Muscle of leg (tissue), 3 donors: ENCODE measurements at regions not wholly inside any gene's neighbourhood (a gene's known extent, or its start where the extent isn't known, plus 50 kb on each side); places are given as distances from the start of the nearest gene placed in this dataset.

Source experiments
- DNase-seq: peaks from one replicate; pipeline ENCODE4 v3.0.0; 2013
- H3K27ac ChIP-seq: one replicate; pipeline ENCODE4 v1.5.1; 2013; ENCODE audit warnings: mild to moderate bottlenecking, low read length, control low read depth
- H3K27me3 ChIP-seq: one replicate; pipeline ENCODE4 v1.6.1; 2013; ENCODE audit warnings: low read length; ENCODE audit not compliant: control insufficient read depth, insufficient read depth
- H3K36me3 ChIP-seq: one replicate; pipeline ENCODE4 v1.6.1; 2013; ENCODE audit warnings: low read length; ENCODE audit not compliant: control insufficient read depth, insufficient read depth
- H3K4me1 ChIP-seq: one replicate; pipeline ENCODE4 v1.6.1; 2013; ENCODE audit warnings: low read length; ENCODE audit not compliant: control insufficient read depth, insufficient read depth
- H3K4me3 ChIP-seq: one replicate; pipeline ENCODE4 v1.5.1; 2013; ENCODE audit warnings: low read length, control low read depth
- H3K9me3 ChIP-seq: replicated peaks from 2 replicates; pipeline ENCODE4 v1.6.1; 2013; ENCODE audit warnings: low read depth, low read length; ENCODE audit not compliant: control insufficient read depth
- WGBS: methylation state at CpG from one replicate; pipeline ENCODE4 v1.1.5; 2013; ENCODE audit warnings: missing lambda C conversion rate; ENCODE audit not compliant: insufficient coverage; 5-methylcytosine and 5-hydroxymethylcytosine counted together

DNA sequence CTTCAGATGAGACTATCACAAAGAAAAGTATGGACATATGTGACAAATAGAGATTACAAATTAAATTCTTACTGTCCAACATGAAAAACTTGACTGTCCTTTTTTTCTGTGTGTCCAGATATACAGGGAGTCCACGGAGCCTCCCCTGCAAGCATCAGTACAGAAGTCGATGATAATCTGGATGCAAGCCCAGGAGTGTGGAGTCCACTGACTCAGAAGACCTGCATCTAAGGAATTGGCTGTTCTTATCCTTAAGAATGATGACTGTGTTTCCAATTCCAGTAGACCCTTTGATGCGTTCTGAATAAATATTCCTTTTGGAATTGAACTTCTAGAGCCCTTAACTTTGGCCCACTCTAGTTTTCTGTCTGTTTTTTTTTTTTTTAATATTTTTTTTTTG is 56.7 kb upstream of the TAF11L2 start:
- WGBS, result 53% methylated on average over 2 of the region's 3 CpGs
- H3K27me3 ChIP-seq, result no peaks in the 10 kb centered on the region
- H3K27ac ChIP-seq, result no peak overlapping the region
- DNase-seq, result peak; percentile 43
- H3K4me1 ChIP-seq, result no peaks in the 10 kb centered on the region
- H3K36me3 ChIP-seq, result no peaks in the 10 kb centered on the region
- H3K4me3 ChIP-seq, result no peak overlapping the region
- no peaks in the 10 kb centered on the region for H3K9me3 ChIP-seq

DNA sequence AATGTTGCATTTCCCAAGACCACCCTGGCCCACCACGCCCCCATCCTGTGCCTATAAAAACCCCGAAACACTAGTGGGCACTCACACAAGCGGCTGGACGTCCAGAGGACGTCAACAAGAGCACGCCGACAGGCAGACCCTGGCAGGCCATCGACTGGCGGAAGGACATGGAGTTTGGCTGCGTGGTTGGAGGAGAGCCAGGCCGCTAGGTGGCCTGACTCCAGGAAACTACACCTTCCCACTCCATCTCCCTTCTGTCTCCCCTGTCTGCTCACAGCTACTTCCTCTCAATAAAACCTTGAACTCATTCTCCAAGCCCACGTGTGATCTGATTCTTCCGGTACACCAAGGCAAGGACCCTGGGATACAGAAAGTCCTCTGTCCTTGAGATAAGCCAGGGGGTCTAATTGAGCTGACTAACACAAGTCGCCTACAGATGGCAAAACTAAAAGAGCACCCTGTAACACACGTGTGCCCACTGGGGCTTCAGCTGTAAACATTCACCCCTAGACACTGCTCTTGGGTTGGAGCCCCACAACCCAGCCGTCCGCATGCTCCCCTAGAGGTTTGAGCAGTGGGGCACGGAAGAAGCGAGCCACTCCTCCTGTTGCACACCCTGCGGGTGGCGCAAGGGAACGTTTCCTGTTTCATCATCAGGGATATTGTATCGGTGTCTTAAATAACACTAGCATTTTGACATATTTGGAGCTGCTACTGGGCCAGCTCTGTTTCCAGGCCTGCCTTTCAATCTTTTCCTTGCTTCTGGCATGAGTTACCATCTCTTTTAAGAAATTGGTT is 54.5 kb upstream of the TAF11L2 start:
- no peak overlapping the region for H3K27ac ChIP-seq
- 90% methylated on average over 19 of the region's 23 CpGs for WGBS

DNA sequence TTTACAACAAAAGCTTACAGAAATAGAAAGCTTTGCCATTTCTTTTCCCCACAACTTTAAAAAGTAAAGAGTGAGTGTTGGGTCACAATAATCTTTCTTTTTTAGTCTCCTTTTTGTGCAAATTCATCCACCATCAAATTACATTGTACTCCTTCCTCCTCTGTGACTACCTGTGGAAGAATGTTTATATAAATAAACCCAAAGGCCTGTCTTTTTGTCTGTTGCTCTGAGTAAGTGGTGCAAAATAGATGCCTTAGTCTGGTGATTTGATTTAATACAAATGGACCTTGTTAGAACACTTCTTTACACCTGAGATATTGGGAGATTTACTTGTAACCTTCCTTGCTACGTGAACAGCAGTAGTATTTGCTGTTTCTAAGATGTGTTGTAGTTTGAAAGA is 53.5 kb upstream of the TAF11L2 start:
- DNase-seq, result no peak
- Histone ChIP-seq H3K4me3 (no peak overlapping the region), H3K27me3 (no peaks in the 10 kb centered on the region), H3K27ac (no peak overlapping the region), H3K4me1 (no peaks in the 10 kb centered on the region), H3K9me3 (no peaks in the 10 kb centered on the region), H3K36me3 (no peaks in the 10 kb centered on the region)
- no CpG with 5 or more reads among the region's 1 CpG for WGBS

More for the DNA sequence above, 54.5 kb upstream of the TAF11L2 start:
- Histone ChIP-seq H3K27me3 (no peaks in the 10 kb centered on the region), H3K4me1 (no peaks in the 10 kb centered on the region), H3K36me3 (no peaks in the 10 kb centered on the region), H3K9me3 (no peaks in the 10 kb centered on the region), H3K4me3 (no peak overlapping the region)
- no peak for DNase-seq

DNA sequence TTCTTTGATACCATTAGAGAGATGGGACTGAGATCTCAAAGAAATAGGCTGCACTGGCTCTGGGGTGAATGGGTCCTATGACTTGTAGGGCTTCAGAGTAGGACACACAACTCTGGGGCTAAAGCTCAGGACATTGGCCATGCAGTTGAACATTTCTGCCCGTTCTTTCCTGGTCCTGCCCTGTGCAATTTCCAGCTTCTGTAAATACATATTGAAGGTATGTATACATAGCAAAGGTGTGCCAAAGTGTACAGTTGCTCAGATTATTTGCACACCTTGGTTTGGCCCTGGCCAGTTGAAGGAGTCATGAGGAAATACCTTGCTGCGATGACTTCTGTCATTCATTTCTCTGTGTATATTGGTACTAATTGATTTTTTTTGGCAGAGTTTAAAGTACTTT is 52.8 kb upstream of the TAF11L2 start:
- no peak for DNase-seq
- Histone ChIP-seq H3K9me3 (no peaks in the 10 kb centered on the region), H3K4me3 (no peak overlapping the region), H3K27ac (no peak overlapping the region), H3K4me1 (no peaks in the 10 kb centered on the region), H3K27me3 (no peaks in the 10 kb centered on the region), H3K36me3 (no peaks in the 10 kb centered on the region)
- no CpG with 5 or more reads among the region's 2 CpGs for WGBS
